ENCODE measurements at regions not wholly inside any gene's neighbourhood (a gene's known extent, or its start where the extent isn't known, plus 50 kb on each side); places are given as distances from the start of the nearest gene placed in this dataset.
"Not testable (repeated sequence)": the region's sequence is repeated elsewhere in the genome, so short reads cannot be mapped to it uniquely, and the experiment has no call there.

GRCh38 chr7:142439739-142440138 is 181.9 kb upstream of the PRSS58 start:
- no peak for DNase-seq (ENCODE audit: low read depth)

- DNase-seq (ENCODE audit: low read depth): no peak
Measured at GRCh38 chr7:142438923-142439515, 181.2 kb upstream of the PRSS58 start.

- no peak for DNase-seq (ENCODE audit: low read depth)
Measured at GRCh38 chr7:142438235-142438922, 180.5 kb upstream of the PRSS58 start.

- DNase-seq (ENCODE audit: low read depth): no peak
Measured at GRCh38 chr7:142437741-142438140, 179.9 kb upstream of the PRSS58 start.

GRCh38 chr7:142436601-142437000 is 178.7 kb upstream of the PRSS58 start:
- DNase-seq (ENCODE audit: low read depth): no peak

- not testable (repeated sequence) for DNase-seq (ENCODE audit: low read depth)
Measured at GRCh38 chr7:142435606-142436005, 177.7 kb upstream of the PRSS58 start.

GRCh38 chr7:142434666-142435167 is 176.9 kb upstream of the PRSS58 start:
- no peak for DNase-seq (ENCODE audit: low read depth)

- not testable (repeated sequence) for DNase-seq (ENCODE audit: low read depth)
Measured at GRCh38 chr7:142434133-142434532, 176.3 kb upstream of the PRSS58 start.

- no peak for DNase-seq (ENCODE audit: low read depth)
Measured at GRCh38 chr7:142432377-142432776, 174.5 kb upstream of the PRSS58 start.

GRCh38 chr7:142431491-142431890 is 173.6 kb upstream of the PRSS58 start:
- no peak for DNase-seq (ENCODE audit: low read depth)

GRCh38 chr7:142428094-142428493 is 170.2 kb upstream of the PRSS58 start:
- no peak for DNase-seq (ENCODE audit: low read depth)

GRCh38 chr7:142425281-142425680 is 167.4 kb upstream of the PRSS58 start:
- DNase-seq (ENCODE audit: low read depth): no peak

GRCh38 chr7:142422621-142423020 is 164.8 kb upstream of the PRSS58 start:
- DNase-seq (ENCODE audit: low read depth): no peak

- DNase-seq (ENCODE audit: low read depth): no peak
Measured at GRCh38 chr7:142420554-142421362, 162.9 kb upstream of the PRSS58 start.

- DNase-seq (ENCODE audit: low read depth): no peak
Measured at GRCh38 chr7:142418326-142418725, 160.5 kb upstream of the PRSS58 start.

GRCh38 chr7:142414915-142415314 is 157.1 kb upstream of the PRSS58 start:
- DNase-seq (ENCODE audit: low read depth): no peak

GRCh38 chr7:142414135-142414534 is 156.3 kb upstream of the PRSS58 start:
- DNase-seq (ENCODE audit: low read depth): no peak

- DNase-seq (ENCODE audit: low read depth): no peak
Measured at GRCh38 chr7:142413280-142414000, 155.6 kb upstream of the PRSS58 start.

- DNase-seq (ENCODE audit: low read depth): no peak
Measured at GRCh38 chr7:142412551-142413193, 154.8 kb upstream of the PRSS58 start.

GRCh38 chr7:142409471-142409870 is 151.6 kb upstream of the PRSS58 start:
- no peak for DNase-seq (ENCODE audit: low read depth)

- no peak for DNase-seq (ENCODE audit: low read depth)
Measured at GRCh38 chr7:142408794-142409193, 150.9 kb upstream of the PRSS58 start.
